Suprapubic skin (tissue), 3 donors: ENCODE measurements at regions not wholly inside any gene's neighbourhood (a gene's known extent, or its start where the extent isn't known, plus 50 kb on each side); places are given as distances from the start of the nearest gene placed in this dataset.

ENCODE experiments used
- CTCF ChIP-seq, 2 donors: fragments of 200-600 bp in 1 of 2; fragments of 450-650 bp in 1 of 2; sonication (generic) in 1 of 2; IDR thresholded peaks; one replicate each; pipeline ENCODE4 v1.5.1; 2016 to 2019; ENCODE audit warnings: antibody characterized with exemption in 2 of 2, mild to moderate bottlenecking in 1 of 2, moderate library complexity in 1 of 2
- POLR2A ChIP-seq, 2 donors: fragments of 450-650 bp; IDR thresholded peaks; one replicate each; pipeline ENCODE4 v1.6.1; 2017; ENCODE audit warnings: antibody characterized with exemption in 2 of 2, mild to moderate bottlenecking in 2 of 2, moderate library complexity in 2 of 2

GRCh38 chr7:46835556-46835955 is 746.4 kb downstream of the TNS3 start:
- TF ChIP-seq CTCF (IDR thresholded peaks at IDR 0.05) (no peak), POLR2A (IDR thresholded peaks at IDR 0.05) (no peak)
